Cardiac muscle cell (in vitro differentiated cells and primary cell): ENCODE measurements at regions not wholly inside any gene's neighbourhood (a gene's known extent, or its start where the extent isn't known, plus 50 kb on each side); places are given as distances from the start of the nearest gene placed in this dataset.
"Not testable (repeated sequence)": the region's sequence is repeated elsewhere in the genome, so short reads cannot be mapped to it uniquely, and the experiment has no call there.

Source experiments
- DNase-seq, 2 donors: peaks; one replicate each; pipeline versions ENCODE4 v3.0.0 to v3.0.0-alpha.2; 2010 to 2017; ENCODE audit warnings: low read depth in 1 of 2, low spot score in 1 of 2
- H3K27ac ChIP-seq: fragments of 200-600 bp; sonication (generic); 2 replicates; pipeline ENCODE4 v1.5.1; 2016
- H3K27me3 ChIP-seq: fragments of 200-600 bp; sonication (generic); 2 replicates; pipeline ENCODE4 v1.6.0; 2016; ENCODE audit warnings: control low read depth
- H3K36me3 ChIP-seq: fragments of 200-600 bp; sonication (generic); 2 replicates; pipeline ENCODE4 v1.5.1; 2016; ENCODE audit warnings: control low read depth
- H3K4me1 ChIP-seq: fragments of 200-600 bp; sonication (generic); 2 replicates; pipeline ENCODE4 v1.8.1; 2017; ENCODE audit warnings: low read depth, mild to moderate bottlenecking, mixed run types
- H3K4me3 ChIP-seq: fragments of 200-600 bp; sonication (generic); 2 replicates; pipeline ENCODE4 v1.5.1; 2016; ENCODE audit warnings: mild to moderate bottlenecking
- H3K9me3 ChIP-seq: fragments of 200-600 bp; sonication (generic); 2 replicates; pipeline ENCODE4 v1.5.1; 2017; ENCODE audit warnings: low read depth, mild to moderate bottlenecking, control low read depth
- TF ChIP-seq, protein P1 (sequence below): IDR thresholded peaks from 2 replicates; pipeline ENCODE4 v1.5.1; 2012; ENCODE audit warnings: low read depth, mild to moderate bottlenecking, low read length

DNA sequence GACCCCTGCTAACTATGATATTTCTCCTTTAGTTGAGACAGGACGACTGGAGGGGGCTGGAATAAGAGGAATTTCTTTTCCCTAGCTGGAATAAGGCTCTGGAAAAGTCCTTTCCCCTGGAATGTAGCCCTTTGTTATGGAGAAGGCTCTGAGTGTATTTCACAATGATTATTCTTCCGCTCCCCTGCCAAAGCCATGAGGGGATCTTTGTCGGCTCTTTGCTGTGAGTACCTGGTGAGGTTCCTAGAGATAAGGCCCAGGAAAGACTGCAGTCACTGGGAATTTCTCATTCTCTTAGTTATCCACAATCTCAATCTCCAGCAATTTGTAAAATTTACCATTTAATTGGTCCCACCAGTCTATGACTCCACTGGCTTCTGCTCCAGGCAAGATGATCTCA is 340.2 kb upstream of the HNRNPA3 start:
- Histone ChIP-seq H3K4me1 (no peaks in the 10 kb centered on the region), H3K27ac (no peak overlapping the region), H3K9me3 (no peaks in the 10 kb centered on the region), H3K4me3 (no peak overlapping the region), H3K36me3 (no peaks in the 10 kb centered on the region), H3K27me3 (no peaks in the 10 kb centered on the region)
- TF ChIP-seq, protein P1, sequence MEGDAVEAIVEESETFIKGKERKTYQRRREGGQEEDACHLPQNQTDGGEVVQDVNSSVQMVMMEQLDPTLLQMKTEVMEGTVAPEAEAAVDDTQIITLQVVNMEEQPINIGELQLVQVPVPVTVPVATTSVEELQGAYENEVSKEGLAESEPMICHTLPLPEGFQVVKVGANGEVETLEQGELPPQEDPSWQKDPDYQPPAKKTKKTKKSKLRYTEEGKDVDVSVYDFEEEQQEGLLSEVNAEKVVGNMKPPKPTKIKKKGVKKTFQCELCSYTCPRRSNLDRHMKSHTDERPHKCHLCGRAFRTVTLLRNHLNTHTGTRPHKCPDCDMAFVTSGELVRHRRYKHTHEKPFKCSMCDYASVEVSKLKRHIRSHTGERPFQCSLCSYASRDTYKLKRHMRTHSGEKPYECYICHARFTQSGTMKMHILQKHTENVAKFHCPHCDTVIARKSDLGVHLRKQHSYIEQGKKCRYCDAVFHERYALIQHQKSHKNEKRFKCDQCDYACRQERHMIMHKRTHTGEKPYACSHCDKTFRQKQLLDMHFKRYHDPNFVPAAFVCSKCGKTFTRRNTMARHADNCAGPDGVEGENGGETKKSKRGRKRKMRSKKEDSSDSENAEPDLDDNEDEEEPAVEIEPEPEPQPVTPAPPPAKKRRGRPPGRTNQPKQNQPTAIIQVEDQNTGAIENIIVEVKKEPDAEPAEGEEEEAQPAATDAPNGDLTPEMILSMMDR: no peak
- DNase-seq: no peak

DNA sequence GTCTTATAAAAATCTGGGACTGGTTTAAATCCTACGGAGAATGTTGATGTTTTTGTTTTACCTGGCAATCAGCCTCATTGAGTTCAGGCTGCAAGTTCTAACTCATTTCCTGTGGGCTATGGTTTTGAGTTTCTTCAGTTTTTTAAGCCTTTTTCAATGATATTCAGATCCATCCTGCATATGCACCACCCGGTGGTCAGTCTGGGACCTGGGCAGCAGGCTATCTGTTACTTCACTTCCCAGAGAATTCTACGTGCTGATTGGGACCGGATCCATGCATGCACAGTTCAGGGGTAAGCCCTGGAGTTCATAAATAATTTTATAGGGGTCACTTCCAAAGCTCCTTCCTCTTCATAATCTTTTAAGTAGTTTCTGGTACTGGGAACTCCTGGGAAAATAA is 339.2 kb upstream of the HNRNPA3 start:
- no peaks in the 10 kb centered on the region for H3K36me3 ChIP-seq
- no peak overlapping the region for H3K4me3 ChIP-seq
- TF ChIP-seq, protein P1: no peak
- no peak for DNase-seq
- H3K27me3 ChIP-seq: no peaks in the 10 kb centered on the region
- H3K4me1 ChIP-seq: no peaks in the 10 kb centered on the region
- H3K27ac ChIP-seq: no peak overlapping the region
- no peaks in the 10 kb centered on the region for H3K9me3 ChIP-seq

DNA sequence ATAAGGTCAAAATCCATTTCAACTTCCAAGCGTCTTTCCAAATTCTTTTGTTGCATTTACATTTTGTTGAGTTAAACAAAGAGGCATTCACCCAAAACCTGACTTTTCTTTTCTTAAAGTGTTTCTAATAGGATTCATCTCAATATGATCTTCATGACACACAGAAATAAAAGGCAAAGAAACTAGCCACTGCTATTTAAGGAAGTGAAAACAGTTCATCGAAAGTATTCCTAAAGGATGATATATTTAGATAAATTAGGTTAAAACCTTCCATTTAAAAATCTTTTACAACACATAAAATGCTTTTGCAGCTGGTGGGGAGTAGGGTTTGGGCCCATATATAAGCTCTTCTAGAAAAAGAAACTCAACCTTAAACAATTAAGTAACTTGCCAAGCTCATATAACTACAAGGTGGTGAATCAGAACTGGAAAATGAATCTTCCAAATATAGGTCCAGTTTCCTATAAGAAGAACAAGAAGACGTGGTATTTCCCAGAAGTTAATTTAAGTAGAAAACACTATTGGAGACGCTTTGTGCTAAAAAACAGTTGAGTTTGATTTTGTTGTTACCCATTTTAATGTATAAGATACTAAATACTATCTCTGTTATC is 336.0 kb upstream of the HNRNPA3 start:
- no peaks in the 10 kb centered on the region for H3K4me1 ChIP-seq
- no peaks in the 10 kb centered on the region for H3K36me3 ChIP-seq
- DNase-seq: no peak
- no peaks in the 10 kb centered on the region for H3K9me3 ChIP-seq
- H3K4me3 ChIP-seq: no peak overlapping the region
- H3K27ac ChIP-seq: no peak overlapping the region
- no peaks in the 10 kb centered on the region for H3K27me3 ChIP-seq
- TF ChIP-seq, protein P1: no peak

DNA sequence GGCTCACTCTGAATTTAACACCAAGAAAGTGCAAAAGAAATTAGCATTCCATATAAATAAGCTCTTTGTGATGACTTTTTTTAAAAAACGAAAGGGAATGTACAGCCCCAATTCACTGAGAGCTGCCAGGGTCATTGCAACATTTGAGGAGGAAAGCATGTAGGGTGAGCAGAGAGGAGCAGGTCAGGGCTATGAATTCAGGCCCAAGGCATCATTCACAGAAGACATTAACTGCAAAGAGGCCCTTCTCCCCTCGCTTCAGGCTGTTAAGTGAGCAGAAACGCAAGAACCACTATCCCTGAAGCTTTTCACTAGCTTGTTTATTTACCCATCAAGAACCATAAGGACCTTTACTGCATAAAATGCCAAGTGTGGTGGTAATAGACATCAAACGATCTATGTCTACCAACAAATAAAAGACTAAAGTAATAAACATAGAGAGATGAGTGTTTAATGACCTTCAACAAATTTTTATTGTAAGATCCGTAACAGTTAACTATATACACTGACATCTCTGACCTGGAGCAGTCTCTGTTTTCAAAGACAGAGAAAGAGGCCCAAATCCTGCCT is 333.1 kb upstream of the HNRNPA3 start:
- Histone ChIP-seq H3K27ac (no peak overlapping the region), H3K36me3 (no peaks in the 10 kb centered on the region), H3K4me1 (no peaks in the 10 kb centered on the region), H3K27me3 (no peaks in the 10 kb centered on the region), H3K9me3 (no peaks in the 10 kb centered on the region), H3K4me3 (no peak overlapping the region)
- TF ChIP-seq, protein P1: no peak
- no peak for DNase-seq

DNA sequence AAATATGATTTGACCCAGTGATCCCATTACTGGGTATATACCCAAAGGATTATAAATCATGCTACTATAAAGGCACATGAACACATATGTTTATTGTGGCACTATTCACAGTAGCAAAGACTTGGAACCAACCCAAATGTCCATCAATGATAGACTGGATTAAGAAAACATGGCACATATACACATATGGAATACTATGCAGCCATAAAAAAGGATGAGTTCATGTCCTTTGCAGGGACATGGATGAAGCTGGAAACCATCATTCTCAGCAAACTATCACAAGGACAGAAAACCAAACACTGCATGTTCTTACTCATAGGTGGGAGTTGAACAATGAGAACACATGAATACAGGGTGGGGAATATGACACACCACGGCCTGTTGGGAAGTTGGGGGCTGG is 330.5 kb upstream of the HNRNPA3 start:
- not testable (repeated sequence) for H3K27me3 ChIP-seq, DNase-seq, H3K4me3 ChIP-seq, H3K4me1 ChIP-seq, H3K27ac ChIP-seq, H3K36me3 ChIP-seq, H3K9me3 ChIP-seq

DNA sequence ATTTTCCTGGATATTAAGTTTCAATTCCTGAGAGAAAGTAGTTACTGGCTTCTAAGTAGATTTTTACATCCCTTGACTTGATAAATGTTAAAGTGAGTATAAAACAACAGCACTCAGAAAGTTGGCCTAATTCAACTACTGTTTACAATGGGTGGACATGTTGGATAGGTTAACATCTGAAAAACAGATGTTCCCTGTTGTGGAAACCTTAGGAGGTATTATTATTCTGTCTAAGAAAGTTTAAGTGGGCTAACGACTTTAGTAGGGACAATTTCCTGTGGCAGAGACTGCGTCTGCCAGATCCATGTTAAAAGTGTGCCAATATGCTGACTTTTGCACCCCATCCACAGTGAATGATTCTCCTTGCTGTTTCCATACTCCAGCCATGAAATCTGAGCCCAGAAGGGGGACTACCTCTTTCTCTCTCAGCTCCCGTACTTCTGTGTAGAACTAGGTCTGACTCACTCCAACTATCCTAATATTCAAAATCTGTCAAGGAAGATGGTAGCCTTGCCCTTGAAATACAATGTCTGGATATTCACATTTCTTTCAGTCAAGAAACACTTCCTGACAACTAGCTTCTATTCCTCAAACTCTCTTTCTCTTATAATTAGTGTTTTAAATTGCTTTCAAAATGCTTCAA is 327.5 kb upstream of the HNRNPA3 start:
- no peaks in the 10 kb centered on the region for H3K27me3 ChIP-seq
- TF ChIP-seq, protein P1: no peak
- H3K27ac ChIP-seq: no peak overlapping the region
- no peak overlapping the region for H3K4me3 ChIP-seq
- H3K36me3 ChIP-seq: no peaks in the 10 kb centered on the region
- DNase-seq: no peak
- no peaks in the 10 kb centered on the region for H3K9me3 ChIP-seq
- no peaks in the 10 kb centered on the region for H3K4me1 ChIP-seq
